Activated CD8-positive, alpha-beta T cell treated with anti-CD3 and anti-CD28 coated beads for 36 hours (primary cell): ENCODE measurements at regions not wholly inside any gene's neighbourhood (a gene's known extent, or its start where the extent isn't known, plus 50 kb on each side); places are given as distances from the start of the nearest gene placed in this dataset.

Experiments
- ATAC-seq: fragments of 200-7000 bp; cut with Tn5 transposase; one replicate; pipeline ENCODE4 v1.10.0; 2021; ENCODE audit warnings: mild to moderate bottlenecking, moderate library complexity
- CTCF ChIA-PET: fragments of 350-600 bp; sonication (Branson Sonifier 250); formaldehyde crosslinking; loops from one replicate; lab custom pipeline; 2021; ENCODE audit warnings: antibody characterized with exemption; lab: Charles Lee
- POLR2A ChIA-PET: fragments of 350-600 bp; sonication (Branson Sonifier 250); formaldehyde crosslinking; loops from one replicate; lab custom pipeline; 2021; ENCODE audit warnings: antibody characterized with exemption; lab: Charles Lee
- DNase-seq: peaks from one replicate; pipeline ENCODE4 v3.0.0-alpha.2; 2020
- H3K27ac Mint-ChIP-seq: one replicate; pipeline ENCODE4 v1.8.0; 2021; ENCODE audit warnings: mild to moderate bottlenecking, mixed read lengths
- H3K27me3 Mint-ChIP-seq: one replicate; pipeline ENCODE4 v1.8.0; 2021; ENCODE audit warnings: mixed read lengths
- H3K36me3 Mint-ChIP-seq: one replicate; pipeline ENCODE4 v1.8.0; 2021; ENCODE audit warnings: low read depth, mixed read lengths
- H3K4me1 Mint-ChIP-seq: one replicate; pipeline ENCODE4 v1.8.0; 2021; ENCODE audit warnings: low read depth, mixed read lengths
- H3K4me3 Mint-ChIP-seq: one replicate; pipeline ENCODE4 v1.8.0; 2021; ENCODE audit warnings: mild to moderate bottlenecking, moderate library complexity, mixed read lengths
- H3K9me3 Mint-ChIP-seq: one replicate; pipeline ENCODE4 v1.8.0; 2021; ENCODE audit warnings: mixed read lengths
- intact Hi-C: fragments of 100-400 bp; cut with micrococcal nuclease; formaldehyde crosslinking; loops from one replicate; pipeline ENCODE4 v1.10.0; 2022
- TF ChIP-seq, protein P1 (sequence below): fragments of 200-600 bp; IDR thresholded peaks from one replicate; pipeline ENCODE4 v1.8.0; 2022; ENCODE audit warnings: antibody characterized with exemption, mild to moderate bottlenecking

GRCh38 chr11:131064373-131064991 is 148.2 kb upstream of the SNX19 start:
- H3K36me3 Mint-ChIP-seq, result no peaks in the 10 kb centered on the region
- H3K9me3 Mint-ChIP-seq, result no peaks in the 10 kb centered on the region
- intact Hi-C loops, result no loop called here
- POLR2A ChIA-PET, result no interaction called here
- TF ChIP-seq, protein P1, sequence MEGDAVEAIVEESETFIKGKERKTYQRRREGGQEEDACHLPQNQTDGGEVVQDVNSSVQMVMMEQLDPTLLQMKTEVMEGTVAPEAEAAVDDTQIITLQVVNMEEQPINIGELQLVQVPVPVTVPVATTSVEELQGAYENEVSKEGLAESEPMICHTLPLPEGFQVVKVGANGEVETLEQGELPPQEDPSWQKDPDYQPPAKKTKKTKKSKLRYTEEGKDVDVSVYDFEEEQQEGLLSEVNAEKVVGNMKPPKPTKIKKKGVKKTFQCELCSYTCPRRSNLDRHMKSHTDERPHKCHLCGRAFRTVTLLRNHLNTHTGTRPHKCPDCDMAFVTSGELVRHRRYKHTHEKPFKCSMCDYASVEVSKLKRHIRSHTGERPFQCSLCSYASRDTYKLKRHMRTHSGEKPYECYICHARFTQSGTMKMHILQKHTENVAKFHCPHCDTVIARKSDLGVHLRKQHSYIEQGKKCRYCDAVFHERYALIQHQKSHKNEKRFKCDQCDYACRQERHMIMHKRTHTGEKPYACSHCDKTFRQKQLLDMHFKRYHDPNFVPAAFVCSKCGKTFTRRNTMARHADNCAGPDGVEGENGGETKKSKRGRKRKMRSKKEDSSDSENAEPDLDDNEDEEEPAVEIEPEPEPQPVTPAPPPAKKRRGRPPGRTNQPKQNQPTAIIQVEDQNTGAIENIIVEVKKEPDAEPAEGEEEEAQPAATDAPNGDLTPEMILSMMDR, result peak; percentile 70
- ATAC-seq (peak; percentile 34), DNase-seq (peak; percentile 48)
- no peak overlapping the region for H3K27ac Mint-ChIP-seq
- CTCF ChIA-PET, result interaction anchor here (0.8 to 3.6 kb wide), 12 partner anchors 11 to 630 kb away, joined by 3 to 23 read pairs (median 4); no protein-coding TSS in a partner anchor
- no peak overlapping the region for H3K4me3 Mint-ChIP-seq
- H3K4me1 Mint-ChIP-seq, result no peaks in the 10 kb centered on the region
- peaks cover 6% of the 10 kb centered on the region for H3K27me3 Mint-ChIP-seq

- ATAC-seq, result no peak
- H3K27me3 Mint-ChIP-seq, result peaks cover 6% of the 10 kb centered on the region
- no peaks in the 10 kb centered on the region for H3K36me3 Mint-ChIP-seq
- ChIA-PET POLR2A (no interaction called here), CTCF (interaction anchor here (0.9 to 3.6 kb wide), 6 partner anchors 10 to 608 kb away, joined by 3 to 23 read pairs (median 4); no protein-coding TSS in a partner anchor)
- no peak overlapping the region for H3K27ac Mint-ChIP-seq
- intact Hi-C loops, result loop anchor here (5.0 kb wide), 1 partner anchor 607 kb away; no protein-coding TSS in a partner anchor
- DNase-seq, result no peak
- no peaks in the 10 kb centered on the region for H3K9me3 Mint-ChIP-seq
- no peak overlapping the region for H3K4me3 Mint-ChIP-seq
- TF ChIP-seq, protein P1, result no peak
- no peaks in the 10 kb centered on the region for H3K4me1 Mint-ChIP-seq
Measured at GRCh38 chr11:131065435-131066413, 149.4 kb upstream of the SNX19 start.

DNA sequence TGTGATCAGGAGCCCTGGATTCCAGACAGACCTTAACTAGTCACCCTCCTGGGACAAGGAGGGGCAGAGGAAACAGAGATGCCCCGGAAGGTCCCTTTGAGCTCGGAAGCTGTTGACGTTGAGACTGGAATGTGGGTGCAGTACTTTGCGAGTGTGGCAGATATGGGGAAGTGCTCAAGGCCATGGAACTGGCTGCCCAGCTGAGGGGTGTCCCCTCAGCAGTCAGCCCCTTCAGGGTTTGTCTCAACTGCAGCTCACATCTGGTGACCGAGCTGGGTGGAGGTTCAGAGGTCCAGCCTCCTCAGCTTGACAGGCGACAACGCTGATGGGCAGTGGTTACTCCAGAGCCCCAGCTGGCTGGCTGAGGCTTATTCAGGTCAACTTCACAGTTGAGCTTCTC is 150.3 kb upstream of the SNX19 start:
- Mint-ChIP-seq H3K36me3 (no peaks in the 10 kb centered on the region), H3K9me3 (no peaks in the 10 kb centered on the region), H3K4me3 (no peak overlapping the region), H3K27ac (no peak overlapping the region), H3K4me1 (no peaks in the 10 kb centered on the region), H3K27me3 (peaks cover 6% of the 10 kb centered on the region)
- CTCF ChIA-PET, result interaction anchor here (3.6 kb wide), 1 partner anchor 608 kb away, joined by 23 read pairs; no protein-coding TSS in a partner anchor
- TF ChIP-seq, protein P1, result no peak
- ATAC-seq (no peak), DNase-seq (no peak)
- intact Hi-C loops, result loop anchor here (5.0 kb wide), 1 partner anchor 606 kb away; no protein-coding TSS in a partner anchor
- POLR2A ChIA-PET, result no interaction called here

DNA sequence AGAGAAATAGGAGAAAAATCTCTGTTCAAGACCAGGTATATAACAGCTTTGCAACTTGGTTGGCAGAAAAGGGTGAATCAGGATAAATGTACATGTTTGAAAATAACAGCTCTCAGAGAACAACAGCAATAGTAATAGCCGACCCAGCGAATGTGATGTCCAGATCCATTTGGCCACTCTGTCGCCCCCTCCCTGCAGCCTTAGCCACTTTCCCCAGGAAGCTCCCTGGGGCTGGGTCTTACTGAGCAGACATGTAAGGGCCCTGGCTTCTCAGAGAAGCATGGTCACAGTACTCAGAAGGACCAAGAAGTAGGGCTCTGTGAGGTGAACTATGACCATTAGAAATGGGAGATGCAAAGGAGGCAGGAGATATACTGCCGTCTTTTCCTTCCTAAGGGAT is 154.1 kb upstream of the SNX19 start:
- Mint-ChIP-seq H3K4me3 (no peak overlapping the region), H3K36me3 (no peaks in the 10 kb centered on the region), H3K4me1 (no peaks in the 10 kb centered on the region), H3K27ac (no peak overlapping the region), H3K27me3 (peaks cover 3% of the 10 kb centered on the region), H3K9me3 (no peaks in the 10 kb centered on the region)
- TF ChIP-seq, protein P1, result no peak
- ChIA-PET POLR2A (no interaction called here), CTCF (interaction anchor here (1.4 kb wide), 1 partner anchor 9 kb away, joined by 3 read pairs; no protein-coding TSS in a partner anchor)
- DNase-seq (no peak), ATAC-seq (no peak)
- intact Hi-C loops, result no loop called here
